Gastrocnemius medialis (tissue), 4 donors: ENCODE measurements at regions not wholly inside any gene's neighbourhood (a gene's known extent, or its start where the extent isn't known, plus 50 kb on each side); places are given as distances from the start of the nearest gene placed in this dataset.
A peak's percentile ranks its signal among the peaks of the same experiment; 100 is the strongest.

Source experiments
- ATAC-seq, 2 donors: fragments of 150-250 bp; one replicate each; pipeline ENCODE4 v1.9.1; 2016
- DNase-seq, 2 donors: peaks; one replicate each; pipeline ENCODE4 v3.0.0-alpha.2; 2019
- H3K27ac ChIP-seq, 4 donors: fragments of 200-600 bp; sonication (generic); 1 replicate in 1 of 4; 2 replicates in 3 of 4; pipeline ENCODE4 v1.5.1; 2016 to 2018; ENCODE audit warnings: mild to moderate bottlenecking in 2 of 4, moderate library complexity in 1 of 4
- H3K27me3 ChIP-seq, 3 donors: fragments of 200-600 bp; sonication (generic) in 2 of 3; 1 replicate in 1 of 3; 2 replicates in 2 of 3; pipeline versions ENCODE4 v1.5.1 to v1.6.0; 2016 to 2019; ENCODE audit warnings: mild to moderate bottlenecking in 1 of 3, moderate library complexity in 1 of 3
- H3K36me3 ChIP-seq, 2 donors: fragments of 200-600 bp; sonication (generic) in 1 of 2; one replicate each; pipeline ENCODE4 v1.5.1; 2017 to 2018
- H3K4me1 ChIP-seq, 2 donors: fragments of 200-600 bp; sonication (generic) in 1 of 2; one replicate each; pipeline ENCODE4 v1.5.1; 2016 to 2017; ENCODE audit warnings: mild to moderate bottlenecking in 2 of 2
- H3K4me3 ChIP-seq, 4 donors: fragments of 200-600 bp; sonication (generic) in 3 of 4; 1 replicate in 1 of 4; 2 replicates in 3 of 4; pipeline ENCODE4 v1.5.1; 2016 to 2019; ENCODE audit warnings: mild to moderate bottlenecking in 2 of 4
- H3K9me3 ChIP-seq, 3 donors: fragments of 200-600 bp; sonication (generic) in 2 of 3; 1 replicate in 1 of 3; 2 replicates in 2 of 3; pipeline ENCODE4 v1.5.1; 2016 to 2019
- POLR2A ChIP-seq, 2 donors: fragments of 450-650 bp; IDR thresholded peaks; one replicate each; pipeline ENCODE4 v1.6.1; 2017; ENCODE audit warnings: antibody characterized with exemption in 2 of 2, mild to moderate bottlenecking in 2 of 2, moderate library complexity in 2 of 2
- in situ Hi-C, 4 donors: fragments of 200-750 bp; cut with MboI; loops; one replicate each; pipeline versions ENCODE4 v1.15.0 to v1.8.0; 2017; ENCODE audit warnings: low sequenced_read_pairs in 4 of 4
- intact Hi-C: fragments of 100-400 bp; cut with DNase I; formaldehyde crosslinking; loops from one replicate; pipeline ENCODE4 v1.15.1; 2023; ENCODE audit warnings: low total_unique reads
- TF ChIP-seq, protein P1 (sequence below), 5 experiments: fragments of 450-650 bp in 3 of 5; fragments of 200-600 bp in 2 of 5; sonication (generic) in 2 of 5; IDR thresholded peaks in 4 of 5; conservative IDR thresholded peaks in 1 of 5; 1 replicate in 4 of 5; 2 replicates in 1 of 5; pipeline ENCODE4 v1.5.1; 2016 to 2019; ENCODE audit warnings: antibody characterized with exemption in 5 of 5, mild to moderate bottlenecking in 3 of 5, moderate library complexity in 3 of 5

- intact Hi-C loops = no loop called here
- Histone ChIP-seq H3K27me3 (no peaks in the 10 kb centered on the region), H3K27ac (no peak overlapping the region), H3K9me3 (no peaks in the 10 kb centered on the region), H3K4me3 (no peak overlapping the region), H3K4me1 (peaks cover 0 to 17% of the 10 kb centered on the region in 2 donors), H3K36me3 (no peaks in the 10 kb centered on the region)
- in situ Hi-C loops = no loop called here
- DNase-seq (no peak), ATAC-seq (no peak)
- no peak for TF ChIP-seq POLR2A (IDR thresholded peaks at IDR 0.05)
- TF ChIP-seq, protein P1, sequence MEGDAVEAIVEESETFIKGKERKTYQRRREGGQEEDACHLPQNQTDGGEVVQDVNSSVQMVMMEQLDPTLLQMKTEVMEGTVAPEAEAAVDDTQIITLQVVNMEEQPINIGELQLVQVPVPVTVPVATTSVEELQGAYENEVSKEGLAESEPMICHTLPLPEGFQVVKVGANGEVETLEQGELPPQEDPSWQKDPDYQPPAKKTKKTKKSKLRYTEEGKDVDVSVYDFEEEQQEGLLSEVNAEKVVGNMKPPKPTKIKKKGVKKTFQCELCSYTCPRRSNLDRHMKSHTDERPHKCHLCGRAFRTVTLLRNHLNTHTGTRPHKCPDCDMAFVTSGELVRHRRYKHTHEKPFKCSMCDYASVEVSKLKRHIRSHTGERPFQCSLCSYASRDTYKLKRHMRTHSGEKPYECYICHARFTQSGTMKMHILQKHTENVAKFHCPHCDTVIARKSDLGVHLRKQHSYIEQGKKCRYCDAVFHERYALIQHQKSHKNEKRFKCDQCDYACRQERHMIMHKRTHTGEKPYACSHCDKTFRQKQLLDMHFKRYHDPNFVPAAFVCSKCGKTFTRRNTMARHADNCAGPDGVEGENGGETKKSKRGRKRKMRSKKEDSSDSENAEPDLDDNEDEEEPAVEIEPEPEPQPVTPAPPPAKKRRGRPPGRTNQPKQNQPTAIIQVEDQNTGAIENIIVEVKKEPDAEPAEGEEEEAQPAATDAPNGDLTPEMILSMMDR (IDR thresholded peaks at IDR 0.05 in 4 of 5, conservative IDR thresholded peaks at IDR 0.05 in 1 of 5) = no peak
Observed at GRCh38 chr13:50711131-50711815, 132.2 kb downstream of the DLEU7 start.

- Histone ChIP-seq H3K27ac (no peak overlapping the region), H3K4me3 (no peak overlapping the region), H3K9me3 (no peaks in the 10 kb centered on the region), H3K27me3 (no peaks in the 10 kb centered on the region), H3K36me3 (no peaks in the 10 kb centered on the region), H3K4me1 (peaks cover 0 to 17% of the 10 kb centered on the region in 2 donors)
- intact Hi-C loops = no loop called here
- TF ChIP-seq, protein P1 (IDR thresholded peaks at IDR 0.05 in 4 of 5, conservative IDR thresholded peaks at IDR 0.05 in 1 of 5) = no peak
- no peak for TF ChIP-seq POLR2A (IDR thresholded peaks at IDR 0.05)
- DNase-seq (no peak), ATAC-seq (no peak)
- in situ Hi-C loops = no loop called here
Observed at GRCh38 chr13:50711996-50712395, 131.5 kb downstream of the DLEU7 start.

GRCh38 chr13:50712456-50712855 lies 131.0 kb downstream of the DLEU7 start:
- Histone ChIP-seq H3K9me3 (no peaks in the 10 kb centered on the region), H3K27ac (no peak overlapping the region), H3K4me1 (peaks cover 0 to 16% of the 10 kb centered on the region in 2 donors), H3K4me3 (peak overlapping the region in 1 of 4 donors; percentile 3), H3K36me3 (no peaks in the 10 kb centered on the region), H3K27me3 (no peaks in the 10 kb centered on the region)
- DNase-seq (no peak), ATAC-seq (no peak)
- TF ChIP-seq, protein P1 (IDR thresholded peaks at IDR 0.05 in 4 of 5, conservative IDR thresholded peaks at IDR 0.05 in 1 of 5) = no peak
- TF ChIP-seq POLR2A (IDR thresholded peaks at IDR 0.05) = no peak
- intact Hi-C loops (no loop called here), in situ Hi-C loops (no loop called here)

DNA sequence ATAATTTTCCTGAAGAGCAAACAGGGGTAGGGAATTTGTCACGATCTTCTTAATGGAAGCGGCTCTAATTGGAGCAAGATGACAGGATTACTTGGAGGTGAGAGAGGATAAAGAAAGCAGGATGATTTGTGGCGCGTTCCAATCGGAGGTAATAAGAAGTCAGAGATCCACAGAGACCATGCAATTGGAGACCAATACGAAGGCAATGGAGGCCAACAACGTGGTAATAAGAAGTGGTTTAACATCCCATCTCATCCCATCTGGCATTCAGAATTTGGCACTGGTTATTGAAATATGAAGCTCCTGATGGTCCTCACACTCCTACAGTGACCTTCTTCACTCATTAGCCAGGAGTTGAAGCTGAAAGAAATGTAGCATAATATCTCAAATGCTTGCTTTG lies 130.6 kb downstream of the DLEU7 start:
- Histone ChIP-seq H3K27ac (no peak overlapping the region), H3K36me3 (no peaks in the 10 kb centered on the region), H3K27me3 (no peaks in the 10 kb centered on the region), H3K4me1 (peaks cover 0 to 14% of the 10 kb centered on the region in 2 donors), H3K4me3 (peak overlapping the region in 1 of 4 donors; percentile 3), H3K9me3 (no peaks in the 10 kb centered on the region)
- ATAC-seq (no peak), DNase-seq (no peak)
- TF ChIP-seq POLR2A (IDR thresholded peaks at IDR 0.05) = no peak
- TF ChIP-seq, protein P1 (IDR thresholded peaks at IDR 0.05 in 4 of 5, conservative IDR thresholded peaks at IDR 0.05 in 1 of 5) = no peak
- intact Hi-C loops (no loop called here), in situ Hi-C loops (no loop called here)
